GM10266 (cell line): ENCODE measurements at regions not wholly inside any gene's neighbourhood (a gene's known extent, or its start where the extent isn't known, plus 50 kb on each side); places are given as distances from the start of the nearest gene placed in this dataset.

Experiments
- DNase-seq: peaks from one replicate; pipeline ENCODE4 v3.0.0; 2012; ENCODE audit errors: extremely low spot score
- CTCF ChIP-seq: IDR thresholded peaks from 2 replicates; pipeline ENCODE4 v1.5.1; 2012; ENCODE audit warnings: mild to moderate bottlenecking, low read depth; ENCODE audit not compliant: control insufficient read depth, insufficient read depth; ENCODE audit errors: missing control alignments

- DNase-seq = no peak
- no peak for TF ChIP-seq CTCF
Observed at GRCh38 chr1:164912290-164912689, 353.3 kb downstream of the PBX1 start.

GRCh38 chr1:164910671-164911070 is 351.7 kb downstream of the PBX1 start:
- TF ChIP-seq CTCF = no peak
- no peak for DNase-seq

GRCh38 chr1:164907666-164908065 is 348.7 kb downstream of the PBX1 start:
- no peak for DNase-seq
- TF ChIP-seq CTCF = no peak

GRCh38 chr1:164905869-164906268 is 346.9 kb downstream of the PBX1 start:
- no peak for TF ChIP-seq CTCF
- no peak for DNase-seq

GRCh38 chr1:164902491-164902890 is 343.5 kb downstream of the PBX1 start:
- no peak for TF ChIP-seq CTCF

More at GRCh38 chr1:164902491-164902890, 343.5 kb downstream of the PBX1 start:
- no peak for DNase-seq
